WTC11 (cell line): ENCODE measurements at regions not wholly inside any gene's neighbourhood (a gene's known extent, or its start where the extent isn't known, plus 50 kb on each side); places are given as distances from the start of the nearest gene placed in this dataset.

ENCODE experiments used
- ATAC-seq: fragments of 200-7000 bp; cut with Tn5 transposase; 2 replicates; pipeline ENCODE4 v1.10.0; 2021; ENCODE audit warnings: mild to moderate bottlenecking, moderate library complexity
- CTCF ChIA-PET: fragments of 300-600 bp; sonication (Branson Sonifier 250); formaldehyde crosslinking; loops from one replicate; lab custom pipeline; 2021; ENCODE audit warnings: antibody characterized with exemption; lab: Charles Lee
- POLR2A ChIA-PET: fragments of 350-600 bp; sonication (Branson Sonifier 250); formaldehyde crosslinking; loops from one replicate; lab custom pipeline; 2021; ENCODE audit warnings: antibody characterized with exemption; lab: Charles Lee
- DNase-seq: peaks from one replicate; pipeline ENCODE4 v3.0.0; 2021; ENCODE audit warnings: low spot score
- H3K27ac Mint-ChIP-seq: 2 replicates; pipeline ENCODE4 v1.8.0; 2021; ENCODE audit warnings: mixed read lengths
- H3K27me3 Mint-ChIP-seq: 2 replicates; pipeline ENCODE4 v1.8.0; 2021; ENCODE audit warnings: low read depth, mild to moderate bottlenecking, moderate library complexity, mixed read lengths
- H3K36me3 Mint-ChIP-seq: 2 replicates; pipeline ENCODE4 v1.8.0; 2021; ENCODE audit warnings: mixed read lengths
- H3K4me1 Mint-ChIP-seq: 2 replicates; pipeline ENCODE4 v1.8.0; 2022; ENCODE audit warnings: mixed read lengths
- H3K4me3 Mint-ChIP-seq: 2 replicates; pipeline ENCODE4 v1.8.0; 2021; ENCODE audit warnings: mild to moderate bottlenecking, moderate library complexity, mixed read lengths
- H3K9me3 Mint-ChIP-seq: 2 replicates; pipeline ENCODE4 v1.8.0; 2021; ENCODE audit warnings: mixed read lengths
- AR ChIP-seq: fragments of 250-450 bp; sonication (Bioruptor Pico); IDR thresholded peaks from 2 replicates; pipeline ENCODE4 v1.9.0; 2021; ENCODE audit warnings: mild to moderate bottlenecking
- ATF3 ChIP-seq: sonication (generic); formaldehyde crosslinking; conservative IDR thresholded peaks from 2 replicates; pipeline ENCODE4 v1.8.1; 2022; ENCODE audit warnings: mild to moderate bottlenecking, missing genetic modification reagents
- CTCF ChIP-seq: fragments of 200-600 bp; IDR thresholded peaks from 2 replicates; pipeline ENCODE4 v1.8.0; 2022; ENCODE audit warnings: antibody characterized with exemption
- E2F5 ChIP-seq: sonication (generic); formaldehyde crosslinking; IDR thresholded peaks from 2 replicates; pipeline ENCODE4 v1.8.1; 2022; ENCODE audit warnings: mild to moderate bottlenecking, moderate library complexity, missing genetic modification reagents
- IRF2 ChIP-seq: sonication (generic); formaldehyde crosslinking; IDR thresholded peaks from 2 replicates; pipeline ENCODE4 v1.8.0; 2022; ENCODE audit warnings: low read depth, missing genetic modification reagents, borderline replicate concordance
- JAZF1 ChIP-seq: fragments of 250-450 bp; sonication (Bioruptor Pico); IDR thresholded peaks from 2 replicates; pipeline ENCODE4 v1.9.0; 2021; ENCODE audit warnings: moderate library complexity, mild to moderate bottlenecking, inconsistent platforms
- MAX ChIP-seq: sonication (generic); formaldehyde crosslinking; IDR thresholded peaks from 2 replicates; pipeline ENCODE4 v1.8.0; 2022; ENCODE audit warnings: mild to moderate bottlenecking, missing genetic modification reagents
- PRDM15 ChIP-seq: sonication (generic); formaldehyde crosslinking; IDR thresholded peaks from 2 replicates; pipeline ENCODE4 v1.8.0; 2022; ENCODE audit warnings: missing genetic modification reagents
- SMAD4 ChIP-seq: sonication (generic); formaldehyde crosslinking; IDR thresholded peaks from 2 replicates; pipeline ENCODE4 v1.8.0; 2022; ENCODE audit warnings: mild to moderate bottlenecking, missing genetic modification reagents
- SP1 ChIP-seq: sonication (generic); formaldehyde crosslinking; conservative IDR thresholded peaks from 2 replicates; pipeline ENCODE4 v1.8.1; 2022; ENCODE audit warnings: missing genetic modification reagents
- TP53 ChIP-seq: sonication (generic); formaldehyde crosslinking; IDR thresholded peaks from 2 replicates; pipeline ENCODE4 v1.8.1; 2023; ENCODE audit warnings: mild to moderate bottlenecking, missing genetic modification reagents
- USF2 ChIP-seq: sonication (generic); formaldehyde crosslinking; IDR thresholded peaks from 2 replicates; pipeline ENCODE4 v1.8.1; 2023; ENCODE audit warnings: mild to moderate bottlenecking, missing genetic modification reagents, moderate library complexity
- ZMAT4 ChIP-seq: fragments of 250-450 bp; sonication (Bioruptor Pico); IDR thresholded peaks from 2 replicates; pipeline ENCODE4 v1.9.0; 2021; ENCODE audit warnings: mild to moderate bottlenecking
- ZNF121 ChIP-seq: sonication (generic); formaldehyde crosslinking; IDR thresholded peaks from 2 replicates; pipeline ENCODE4 v1.8.0; 2023; ENCODE audit warnings: missing genetic modification reagents

- ATAC-seq: no peak
- Mint-ChIP-seq H3K27me3 (peaks cover 15% of the 10 kb centered on the region), H3K4me3 (no peak overlapping the region), H3K9me3 (no peaks in the 10 kb centered on the region), H3K27ac (no peak overlapping the region), H3K36me3 (no peaks in the 10 kb centered on the region), H3K4me1 (peaks cover 25% of the 10 kb centered on the region)
- ChIA-PET CTCF (no interaction called here), POLR2A (interaction anchor here (0.7 kb wide), 1 partner anchor 183 kb away, joined by 4 read pairs; no protein-coding TSS in a partner anchor)
- no peak for TF ChIP-seq CTCF
- no peak for TF ChIP-seq ZMAT4 (CRISPR knock-in tag)
- TF ChIP-seq MAX (CRISPR knock-in tag): no peak
- no peak for TF ChIP-seq JAZF1
- TF ChIP-seq SMAD4 (CRISPR knock-in tag): no peak
- no peak for TF ChIP-seq E2F5 (CRISPR knock-in tag)
- no peak for TF ChIP-seq SP1 (CRISPR knock-in tag)
- TF ChIP-seq AR (CRISPR knock-in tag): no peak
- no peak for TF ChIP-seq IRF2 (CRISPR knock-in tag)
- no peak for TF ChIP-seq ATF3 (CRISPR knock-in tag)
- no peak for TF ChIP-seq TP53 (CRISPR knock-in tag)
- TF ChIP-seq ZNF121: no peak
- no peak for TF ChIP-seq USF2
- no peak for TF ChIP-seq PRDM15 (CRISPR knock-in tag)
- DNase-seq: no peak
These were observed 195.4 kb upstream of the MSX2 start for GRCh38 chr5:174528821-174529544.
